Stomach (tissue), 8 donors: ENCODE measurements at regions not wholly inside any gene's neighbourhood (a gene's known extent, or its start where the extent isn't known, plus 50 kb on each side); places are given as distances from the start of the nearest gene placed in this dataset.

Source experiments
- DNase-seq, 2 donors: peaks; one replicate each; pipeline versions ENCODE4 v3.0.0 to v3.0.0-alpha.2; 2013 to 2019
- H3K27ac ChIP-seq, 5 donors: fragments of 200-600 bp in 4 of 5; sonication (generic) in 4 of 5; one replicate each; pipeline ENCODE4 v1.5.1; 2013 to 2019; ENCODE audit warnings: mild to moderate bottlenecking in 1 of 5, moderate library complexity in 1 of 5
- H3K27me3 ChIP-seq, 3 donors: fragments of 200-600 bp; sonication (generic); one replicate each; pipeline ENCODE4 v1.5.1; 2017 to 2019; ENCODE audit warnings: mixed run types in 1 of 3
- H3K36me3 ChIP-seq, 4 donors: fragments of 200-600 bp; sonication (generic); 1 replicate in 3 of 4; 2 replicates in 1 of 4; pipeline ENCODE4 v1.5.1; 2016 to 2019
- H3K4me1 ChIP-seq, 4 donors: fragments of 200-600 bp; sonication (generic); one replicate each; pipeline ENCODE4 v1.5.1; 2016 to 2019
- H3K4me3 ChIP-seq, 4 donors: fragments of 200-600 bp; sonication (generic) in 3 of 4; one replicate each; pipeline ENCODE4 v1.5.1; 2016 to 2019; ENCODE audit warnings: mild to moderate bottlenecking in 1 of 4
- H3K9me3 ChIP-seq, 4 donors: fragments of 200-600 bp; sonication (generic); one replicate each; pipeline ENCODE4 v1.5.1; 2016 to 2019
- CTCF ChIP-seq, 7 experiments: fragments of 450-650 bp in 4 of 7; fragments of 200-600 bp in 3 of 7; sonication (generic) in 3 of 7; IDR thresholded peaks; one replicate each; pipeline ENCODE4 v1.5.1; 2016 to 2019; ENCODE audit warnings: antibody characterized with exemption in 7 of 7, control low read depth in 2 of 7, mild to moderate bottlenecking in 1 of 7
- EP300 ChIP-seq: sonication (generic); formaldehyde crosslinking; IDR thresholded peaks from one replicate; pipeline ENCODE4 v1.6.1; 2017; ENCODE audit warnings: antibody characterized with exemption
- POLR2A ChIP-seq, 4 donors: fragments of 450-650 bp; IDR thresholded peaks; one replicate each; pipeline ENCODE4 v1.6.1; 2016; ENCODE audit warnings: antibody characterized with exemption in 4 of 4, control low read depth in 2 of 4, mild to moderate bottlenecking in 1 of 4, moderate library complexity in 1 of 4
- POLR2AphosphoS5 ChIP-seq, 3 donors: sonication (generic); formaldehyde crosslinking; IDR thresholded peaks; one replicate each; pipeline ENCODE4 v1.6.1; 2016; ENCODE audit warnings: antibody characterized with exemption in 3 of 3
- WGBS, 5 donors: extraction: QIAGEN DNeasy Blood & Tissue Kit in 3 of 5; methylation state at CpG; one replicate each; pipeline versions ENCODE4 v1.1.5 to v1.1.7; 2013 to 2018; 5-methylcytosine and 5-hydroxymethylcytosine counted together
- intact Hi-C: fragments of 100-400 bp; cut with DNase I; formaldehyde crosslinking; loops from one replicate; pipeline ENCODE4 v1.15.1; 2023; ENCODE audit warnings: low total_unique reads
- donor health status: healthy with polysubstance abuse.
- donor health status: Bipolar disorder and iron deficiency.
- donor health status: healthy.

GRCh38 chr2:136441979-136442714, 323.2 kb upstream of the THSD7B start:
- Histone ChIP-seq H3K36me3 (no peaks in the 10 kb centered on the region), H3K4me3 (no peak overlapping the region), H3K4me1 (no peaks in the 10 kb centered on the region), H3K27me3 (peaks cover 0 to 14% (median 0%) of the 10 kb centered on the region in 3 donors), H3K27ac (no peak overlapping the region), H3K9me3 (no peaks in the 10 kb centered on the region)
- intact Hi-C loops: no loop called here
- TF ChIP-seq EP300 (no peak), POLR2A (IDR thresholded peaks at IDR 0.05) (no peak), CTCF (IDR thresholded peaks at IDR 0.05) (no peak), POLR2AphosphoS5 (IDR thresholded peaks at IDR 0.05) (no peak)
- WGBS, 5 donors: 76 to 84% (median 83%) methylated on average over 9 of the region's 9 CpGs
- no peak for DNase-seq

- Histone ChIP-seq H3K4me1 (no peaks in the 10 kb centered on the region), H3K27me3 (peaks cover 0 to 16% (median 0%) of the 10 kb centered on the region in 3 donors), H3K4me3 (no peak overlapping the region), H3K36me3 (no peaks in the 10 kb centered on the region), H3K9me3 (no peaks in the 10 kb centered on the region), H3K27ac (no peak overlapping the region)
- intact Hi-C loops: no loop called here
- no peak for DNase-seq
- 52 to 60% (median 56%) methylated on average over 5 of the region's 5 CpGs for WGBS, 5 donors
- TF ChIP-seq POLR2A (IDR thresholded peaks at IDR 0.05) (no peak), EP300 (no peak), CTCF (IDR thresholded peaks at IDR 0.05) (no peak), POLR2AphosphoS5 (IDR thresholded peaks at IDR 0.05) (no peak)
Observed at GRCh38 chr2:136439064-136439676, 321.2 kb upstream of the CXCR4 start.

- WGBS, 5 donors: 84 to 98% (median 91%) methylated on average over 5 of the region's 5 CpGs
- no peak overlapping the region for H3K27ac ChIP-seq
- no peaks in the 10 kb centered on the region for H3K36me3 ChIP-seq
- DNase-seq: no peak
- TF ChIP-seq POLR2A (IDR thresholded peaks at IDR 0.05): no peak
- TF ChIP-seq CTCF (IDR thresholded peaks at IDR 0.05): no peak
- no peak for TF ChIP-seq POLR2AphosphoS5 (IDR thresholded peaks at IDR 0.05)
- peaks cover 0 to 12% (median 0%) of the 10 kb centered on the region in 3 donors for H3K27me3 ChIP-seq
- H3K4me3 ChIP-seq: no peak overlapping the region
- no peaks in the 10 kb centered on the region for H3K9me3 ChIP-seq
- intact Hi-C loops: no loop called here
- no peaks in the 10 kb centered on the region for H3K4me1 ChIP-seq
Observed at GRCh38 chr2:136437461-136437860, 319.5 kb upstream of the CXCR4 start.

GRCh38 chr2:136436936-136437335, 319.0 kb upstream of the CXCR4 start:
- no peak for DNase-seq
- Histone ChIP-seq H3K36me3 (no peaks in the 10 kb centered on the region), H3K27ac (no peak overlapping the region), H3K4me1 (no peaks in the 10 kb centered on the region), H3K4me3 (no peak overlapping the region), H3K9me3 (no peaks in the 10 kb centered on the region), H3K27me3 (peaks cover 0 to 12% (median 0%) of the 10 kb centered on the region in 3 donors)
- 64 to 77% (median 72%) methylated on average over 5 of the region's 5 CpGs for WGBS, 5 donors
- intact Hi-C loops: no loop called here
- TF ChIP-seq CTCF (IDR thresholded peaks at IDR 0.05): no peak
- TF ChIP-seq EP300: no peak
- no peak for TF ChIP-seq POLR2A (IDR thresholded peaks at IDR 0.05)
- no peak for TF ChIP-seq POLR2AphosphoS5 (IDR thresholded peaks at IDR 0.05)
